Keratinocyte (primary cell): ENCODE measurements at regions not wholly inside any gene's neighbourhood (a gene's known extent, or its start where the extent isn't known, plus 50 kb on each side); places are given as distances from the start of the nearest gene placed in this dataset.
"Not testable (repeated sequence)": the region's sequence is repeated elsewhere in the genome, so short reads cannot be mapped to it uniquely, and the experiment has no call there.

Source experiments
- EZH2 ChIP-seq: IDR thresholded peaks from one replicate; pipeline ENCODE4 v1.6.1; 2012; ENCODE audit warnings: inconsistent platforms, mild to moderate bottlenecking, low read length, moderate library complexity
- TF ChIP-seq, protein P1 (sequence below), 3 experiments: IDR thresholded peaks in 1 of 3; conservative IDR thresholded peaks in 1 of 3; optimal IDR thresholded peaks in 1 of 3; 2 replicates in 2 of 3; 3 replicates in 1 of 3; pipeline versions ENCODE3 to v1.5.1; 2011; ENCODE audit warnings: low read length in 3 of 3, mild to moderate bottlenecking in 3 of 3, moderate library complexity in 2 of 3, control low read depth in 1 of 3, inconsistent platforms in 1 of 3; ENCODE audit not compliant: insufficient read depth in 2 of 3; ENCODE audit errors: extremely low read depth in 1 of 3

DNA sequence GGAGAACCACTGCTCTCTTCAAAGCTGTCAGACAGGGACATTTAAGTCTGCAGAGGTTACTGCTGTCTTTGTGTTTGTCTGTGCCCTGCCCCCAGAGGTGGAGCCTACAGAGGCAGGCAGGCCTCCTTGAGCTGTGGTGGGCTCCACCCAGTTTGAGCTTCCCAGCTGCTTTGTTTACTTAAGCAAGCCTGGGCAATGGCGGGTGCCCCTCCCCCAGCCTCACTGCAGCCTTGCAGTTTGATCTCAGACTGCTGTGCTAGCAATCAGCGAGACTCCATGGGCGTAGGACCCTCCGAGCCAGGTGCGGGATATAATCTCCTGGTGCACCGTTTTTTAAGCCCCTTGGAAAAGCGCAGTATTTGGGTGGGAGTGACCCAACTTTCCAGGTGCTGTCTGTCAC, 290.6 kb upstream of the MEIS1 start:
- TF ChIP-seq, protein P1, sequence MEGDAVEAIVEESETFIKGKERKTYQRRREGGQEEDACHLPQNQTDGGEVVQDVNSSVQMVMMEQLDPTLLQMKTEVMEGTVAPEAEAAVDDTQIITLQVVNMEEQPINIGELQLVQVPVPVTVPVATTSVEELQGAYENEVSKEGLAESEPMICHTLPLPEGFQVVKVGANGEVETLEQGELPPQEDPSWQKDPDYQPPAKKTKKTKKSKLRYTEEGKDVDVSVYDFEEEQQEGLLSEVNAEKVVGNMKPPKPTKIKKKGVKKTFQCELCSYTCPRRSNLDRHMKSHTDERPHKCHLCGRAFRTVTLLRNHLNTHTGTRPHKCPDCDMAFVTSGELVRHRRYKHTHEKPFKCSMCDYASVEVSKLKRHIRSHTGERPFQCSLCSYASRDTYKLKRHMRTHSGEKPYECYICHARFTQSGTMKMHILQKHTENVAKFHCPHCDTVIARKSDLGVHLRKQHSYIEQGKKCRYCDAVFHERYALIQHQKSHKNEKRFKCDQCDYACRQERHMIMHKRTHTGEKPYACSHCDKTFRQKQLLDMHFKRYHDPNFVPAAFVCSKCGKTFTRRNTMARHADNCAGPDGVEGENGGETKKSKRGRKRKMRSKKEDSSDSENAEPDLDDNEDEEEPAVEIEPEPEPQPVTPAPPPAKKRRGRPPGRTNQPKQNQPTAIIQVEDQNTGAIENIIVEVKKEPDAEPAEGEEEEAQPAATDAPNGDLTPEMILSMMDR (optimal IDR thresholded peaks at IDR 0.05 in 1 of 3, IDR thresholded peaks at IDR 0.05 in 1 of 3, conservative IDR thresholded peaks at IDR 0.05 in 1 of 3; ENCODE audit: extremely low read depth in 1 of 3, insufficient read depth in 2 of 3, low read length in 3 of 3) = not testable (repeated sequence)
- TF ChIP-seq EZH2 = not testable (repeated sequence)
